Astrocyte (in vitro differentiated cells and primary cell): ENCODE measurements at regions not wholly inside any gene's neighbourhood (a gene's known extent, or its start where the extent isn't known, plus 50 kb on each side); places are given as distances from the start of the nearest gene placed in this dataset.

Experiments
- CTCF ChIP-seq: IDR thresholded peaks from 2 replicates; pipeline ENCODE4 v1.5.1; 2011; ENCODE audit warnings: low read depth, mild to moderate bottlenecking, inconsistent platforms, low read length, moderate library complexity; ENCODE audit not compliant: insufficient read depth
- EZH2 ChIP-seq: IDR thresholded peaks from 2 replicates; pipeline ENCODE4 v1.6.1; 2012; ENCODE audit warnings: mild to moderate bottlenecking, low read length, inconsistent platforms; ENCODE audit not compliant: insufficient read depth

GRCh38 chr13:37230346-37230745 is 124.9 kb upstream of the CSNK1A1L start:
- no peak for TF ChIP-seq EZH2
- no peak for TF ChIP-seq CTCF
